ENCODE measurements at regions not wholly inside any gene's neighbourhood (a gene's known extent, or its start where the extent isn't known, plus 50 kb on each side); places are given as distances from the start of the nearest gene placed in this dataset.

DNA sequence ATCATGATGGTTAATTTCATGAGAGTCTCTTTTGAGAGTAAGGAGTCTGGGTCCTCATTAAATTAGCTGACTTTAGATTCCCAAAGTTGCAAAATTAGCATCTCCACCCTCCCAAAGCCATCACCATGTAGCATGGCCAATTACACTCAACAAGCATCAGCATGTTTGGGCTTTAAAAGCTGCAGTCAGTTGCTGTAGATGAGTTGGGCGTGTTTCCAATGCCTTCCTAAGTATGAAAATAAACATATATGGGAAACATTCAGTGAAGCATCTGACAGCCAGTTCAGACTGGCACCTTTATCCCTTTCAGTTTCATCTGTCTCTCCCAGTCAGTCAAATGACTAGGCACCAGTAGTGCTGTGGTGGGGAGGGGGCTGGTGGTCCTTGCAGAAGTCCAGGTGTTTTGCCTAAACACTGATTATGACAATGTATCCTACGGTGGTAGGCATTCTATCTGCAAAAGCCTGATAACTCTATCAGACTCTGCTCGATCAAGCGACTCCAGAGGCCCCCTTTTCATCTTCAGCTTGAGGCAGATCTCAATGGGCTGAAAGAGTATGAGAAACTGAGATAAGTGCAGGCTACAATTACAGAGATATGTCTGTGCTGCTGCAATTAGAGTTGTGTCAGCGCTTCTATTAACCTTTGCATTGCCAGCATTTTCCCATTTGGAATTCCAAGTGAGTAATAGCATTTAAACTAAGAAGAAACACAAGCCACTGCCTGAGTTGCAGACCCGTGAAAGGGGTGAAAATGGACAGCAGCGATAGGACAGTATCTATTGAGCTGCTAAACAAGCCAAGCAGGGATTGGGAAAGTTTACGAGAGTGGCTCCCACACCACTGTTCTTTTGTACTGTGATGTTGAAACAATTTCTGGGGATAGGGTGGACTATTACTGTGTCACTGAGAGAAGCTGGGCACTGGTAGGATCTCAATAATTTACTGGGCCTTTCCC lies 67.3 kb upstream of the SPOPL start:
- TF ChIP-seq GATA2 (IDR thresholded peaks at IDR 0.05; ENCODE audit: low read depth, low read length) = no peak
- TF ChIP-seq GATA3 (IDR thresholded peaks at IDR 0.05; ENCODE audit: low read depth, low read length) = no peak
